ENCODE measurements at regions not wholly inside any gene's neighbourhood (a gene's known extent, or its start where the extent isn't known, plus 50 kb on each side); places are given as distances from the start of the nearest gene placed in this dataset.

DNA sequence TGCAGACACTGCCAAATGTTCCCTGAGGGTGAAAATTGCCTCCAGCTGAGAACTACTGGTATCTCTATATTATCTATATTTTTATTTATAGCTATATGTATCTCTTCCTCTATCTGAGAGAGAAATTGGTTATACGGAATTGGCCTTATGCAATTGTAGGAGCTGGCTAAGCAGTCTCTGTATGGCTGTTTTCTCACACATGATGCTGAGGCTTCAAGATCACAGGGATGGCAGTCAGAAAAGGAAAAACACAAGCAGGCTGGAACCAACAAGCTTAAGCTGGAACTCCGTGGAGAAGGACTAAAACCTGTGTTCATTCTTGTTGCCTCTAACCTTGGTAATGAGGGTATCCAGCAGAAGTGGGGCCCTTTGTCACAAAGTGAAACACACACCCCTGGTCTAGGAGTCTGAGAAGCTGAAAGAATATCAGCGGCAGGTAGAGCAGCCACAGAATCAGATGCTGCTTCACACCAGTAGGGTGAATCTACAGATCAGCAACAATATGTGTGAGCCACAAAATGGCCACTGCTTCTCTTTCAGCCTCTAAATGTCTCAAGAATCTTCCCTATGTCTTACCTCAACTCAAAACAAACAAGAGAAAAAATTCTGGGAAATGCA lies 166.5 kb upstream of the PPP1R2C start:
- H3K27ac ChIP-seq (ENCODE audit: low read length) = peak overlapping the region; percentile 99
- H3K9ac ChIP-seq (ENCODE audit: low read depth, low read length) = peak overlapping the region; percentile 59

GRCh38 chrX:42946544-42947194 lies 168.7 kb upstream of the PPP1R2C start:
- H3K4me2 ChIP-seq (ENCODE audit: insufficient read depth, low read length) = no peak overlapping the region
- no peaks in the 10 kb centered on the region for H3K9me3 ChIP-seq (ENCODE audit: insufficient read depth, low read length, severe bottlenecking)
- H3K9ac ChIP-seq (ENCODE audit: low read depth, low read length) = peak overlapping the region; percentile 24; the same call in 1 of the 2 replicates
- peak overlapping the region; percentile 99 for H3K27ac ChIP-seq (ENCODE audit: low read length)
- H3K4me3 ChIP-seq (ENCODE audit: low read depth in 1 of 2, low read length in 2 of 2) = no peak overlapping the region
- no peak for DNase-seq
- no peaks in the 10 kb centered on the region for H3K27me3 ChIP-seq (ENCODE audit: insufficient read depth, low read length, poor library complexity)
- H3K4me1 ChIP-seq (ENCODE audit: insufficient read depth, low read length) = peaks cover 97% of the 10 kb centered on the region
- TF ChIP-seq, protein P1, sequence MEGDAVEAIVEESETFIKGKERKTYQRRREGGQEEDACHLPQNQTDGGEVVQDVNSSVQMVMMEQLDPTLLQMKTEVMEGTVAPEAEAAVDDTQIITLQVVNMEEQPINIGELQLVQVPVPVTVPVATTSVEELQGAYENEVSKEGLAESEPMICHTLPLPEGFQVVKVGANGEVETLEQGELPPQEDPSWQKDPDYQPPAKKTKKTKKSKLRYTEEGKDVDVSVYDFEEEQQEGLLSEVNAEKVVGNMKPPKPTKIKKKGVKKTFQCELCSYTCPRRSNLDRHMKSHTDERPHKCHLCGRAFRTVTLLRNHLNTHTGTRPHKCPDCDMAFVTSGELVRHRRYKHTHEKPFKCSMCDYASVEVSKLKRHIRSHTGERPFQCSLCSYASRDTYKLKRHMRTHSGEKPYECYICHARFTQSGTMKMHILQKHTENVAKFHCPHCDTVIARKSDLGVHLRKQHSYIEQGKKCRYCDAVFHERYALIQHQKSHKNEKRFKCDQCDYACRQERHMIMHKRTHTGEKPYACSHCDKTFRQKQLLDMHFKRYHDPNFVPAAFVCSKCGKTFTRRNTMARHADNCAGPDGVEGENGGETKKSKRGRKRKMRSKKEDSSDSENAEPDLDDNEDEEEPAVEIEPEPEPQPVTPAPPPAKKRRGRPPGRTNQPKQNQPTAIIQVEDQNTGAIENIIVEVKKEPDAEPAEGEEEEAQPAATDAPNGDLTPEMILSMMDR (IDR thresholded peaks at IDR 0.05; ENCODE audit: borderline replicate concordance, extremely low read depth, low read length, poor library complexity, severe bottlenecking) = no peak
- no peak for TF ChIP-seq EZH2 (IDR thresholded peaks at IDR 0.05; ENCODE audit: borderline replicate concordance, low read depth, low read length, severe bottlenecking)
- no peaks in the 10 kb centered on the region for H3K36me3 ChIP-seq (ENCODE audit: insufficient read depth, low read length)
- peak overlapping the region; percentile 58 for H2AFZ ChIP-seq (ENCODE audit: low read depth, low read length)
- no peaks in the 10 kb centered on the region for H3K79me2 ChIP-seq (ENCODE audit: insufficient read depth, low read length)
- no peak for ATAC-seq (ENCODE audit: insufficient read depth, low read depth)
- no peaks in the 10 kb centered on the region for H4K20me1 ChIP-seq (ENCODE audit: insufficient read depth, low read length)

More for the DNA sequence above, 166.5 kb upstream of the PPP1R2C start:
- no peaks in the 10 kb centered on the region for H4K20me1 ChIP-seq (ENCODE audit: insufficient read depth, low read length)
- no peak overlapping the region for H3K4me3 ChIP-seq (ENCODE audit: low read depth in 1 of 2, low read length in 2 of 2)
- DNase-seq = peak; percentile 58
- no peaks in the 10 kb centered on the region for H3K79me2 ChIP-seq (ENCODE audit: insufficient read depth, low read length)
- H3K4me2 ChIP-seq (ENCODE audit: insufficient read depth, low read length) = peak overlapping the region; percentile 50
- no peaks in the 10 kb centered on the region for H3K27me3 ChIP-seq (ENCODE audit: insufficient read depth, low read length, poor library complexity)
- peak overlapping the region; percentile 72 for H2AFZ ChIP-seq (ENCODE audit: low read depth, low read length)
- peaks cover 100% of the 10 kb centered on the region for H3K4me1 ChIP-seq (ENCODE audit: insufficient read depth, low read length)
- TF ChIP-seq, protein P1 (IDR thresholded peaks at IDR 0.05; ENCODE audit: borderline replicate concordance, extremely low read depth, low read length, poor library complexity, severe bottlenecking) = peak; percentile 23
- no peak for TF ChIP-seq EZH2 (IDR thresholded peaks at IDR 0.05; ENCODE audit: borderline replicate concordance, low read depth, low read length, severe bottlenecking)
- ATAC-seq (ENCODE audit: insufficient read depth, low read depth) = peak; percentile 34
- H3K36me3 ChIP-seq (ENCODE audit: insufficient read depth, low read length) = no peaks in the 10 kb centered on the region
- H3K9me3 ChIP-seq (ENCODE audit: insufficient read depth, low read length, severe bottlenecking) = no peaks in the 10 kb centered on the region

GRCh38 chrX:42948723-42949657 lies 171.0 kb upstream of the PPP1R2C start:
- Histone ChIP-seq H3K9ac (ENCODE audit: low read depth, low read length) (peak overlapping the region; percentile 48), H3K79me2 (ENCODE audit: insufficient read depth, low read length) (no peaks in the 10 kb centered on the region), H2AFZ (ENCODE audit: low read depth, low read length) (peak overlapping the region; percentile 54), H3K27me3 (ENCODE audit: insufficient read depth, low read length, poor library complexity) (no peaks in the 10 kb centered on the region), H3K36me3 (ENCODE audit: insufficient read depth, low read length) (no peaks in the 10 kb centered on the region), H3K4me3 (ENCODE audit: low read depth in 1 of 2, low read length in 2 of 2) (no peak overlapping the region), H3K4me1 (ENCODE audit: insufficient read depth, low read length) (peaks cover 85% of the 10 kb centered on the region), H3K4me2 (ENCODE audit: insufficient read depth, low read length) (peak overlapping the region; percentile 45), H3K9me3 (ENCODE audit: insufficient read depth, low read length, severe bottlenecking) (peaks cover 6% of the 10 kb centered on the region), H3K27ac (ENCODE audit: low read length) (peak overlapping the region; percentile 99), H4K20me1 (ENCODE audit: insufficient read depth, low read length) (no peaks in the 10 kb centered on the region)
- TF ChIP-seq, protein P1 (IDR thresholded peaks at IDR 0.05; ENCODE audit: borderline replicate concordance, extremely low read depth, low read length, poor library complexity, severe bottlenecking) = no peak
- DNase-seq = peak; percentile 74
- ATAC-seq (ENCODE audit: insufficient read depth, low read depth) = peak; percentile 68
